BLaER1 (cell line): ENCODE measurements at regions not wholly inside any gene's neighbourhood (a gene's known extent, or its start where the extent isn't known, plus 50 kb on each side); places are given as distances from the start of the nearest gene placed in this dataset.
"Not testable (repeated sequence)": the region's sequence is repeated elsewhere in the genome, so short reads cannot be mapped to it uniquely, and the experiment has no call there.

Experiments used
- H3K27ac ChIP-seq: shearing (Covaris generic); formaldehyde crosslinking; 2 replicates; pipeline ENCODE4 v1.8.1; 2022
- H3K27me3 ChIP-seq: shearing (Covaris generic); formaldehyde crosslinking; 2 replicates; pipeline ENCODE4 v1.8.1; 2022
- H3K36me3 ChIP-seq: shearing (Covaris generic); formaldehyde crosslinking; 2 replicates; pipeline ENCODE4 v1.8.1; 2022
- H3K4me1 ChIP-seq: shearing (Covaris generic); formaldehyde crosslinking; 2 replicates; pipeline ENCODE4 v1.8.1; 2022
- H3K4me2 ChIP-seq: shearing (Covaris generic); formaldehyde crosslinking; 2 replicates; pipeline ENCODE4 v1.8.1; 2022
- H3K4me3 ChIP-seq: shearing (Covaris generic); formaldehyde crosslinking; 2 replicates; pipeline ENCODE4 v1.8.1; 2022
- H3K9ac ChIP-seq: shearing (Covaris generic); formaldehyde crosslinking; 2 replicates; pipeline ENCODE4 v1.8.1; 2022
- H3K9me3 ChIP-seq: shearing (Covaris generic); formaldehyde crosslinking; 2 replicates; pipeline ENCODE4 v1.8.1; 2022
- H4K20me1 ChIP-seq: shearing (Covaris generic); formaldehyde crosslinking; 2 replicates; pipeline ENCODE4 v1.8.1; 2022
- Cebpa-rat ChIP-seq: shearing (Covaris generic); IDR thresholded peaks from 2 replicates; pipeline ENCODE4 v1.8.1; 2022

- Histone ChIP-seq H3K9ac (no peak overlapping the region), H3K4me2 (no peak overlapping the region), H3K27me3 (no peaks in the 10 kb centered on the region), H3K9me3 (no peaks in the 10 kb centered on the region), H4K20me1 (no peaks in the 10 kb centered on the region), H3K27ac (no peak overlapping the region), H3K4me1 (no peaks in the 10 kb centered on the region), H3K36me3 (no peaks in the 10 kb centered on the region), H3K4me3 (no peak overlapping the region)
- no peak for TF ChIP-seq Cebpa-rat
Observed at GRCh38 chr2:167332358-167332757, 444.1 kb downstream of the XIRP2 start.

- H3K36me3 ChIP-seq, result no peaks in the 10 kb centered on the region
- H3K4me2 ChIP-seq, result no peak overlapping the region
- no peak overlapping the region for H3K27ac ChIP-seq
- H4K20me1 ChIP-seq, result no peaks in the 10 kb centered on the region
- no peak overlapping the region for H3K9ac ChIP-seq
- H3K4me3 ChIP-seq, result no peak overlapping the region
- H3K9me3 ChIP-seq, result no peaks in the 10 kb centered on the region
- H3K27me3 ChIP-seq, result no peaks in the 10 kb centered on the region
- no peaks in the 10 kb centered on the region for H3K4me1 ChIP-seq
- no peak for TF ChIP-seq Cebpa-rat
Observed at GRCh38 chr2:167331636-167332232, 443.5 kb downstream of the XIRP2 start.

- H3K9me3 ChIP-seq, H3K36me3 ChIP-seq, H3K4me2 ChIP-seq, H3K27ac ChIP-seq, H3K9ac ChIP-seq, H3K4me3 ChIP-seq, H4K20me1 ChIP-seq, H3K4me1 ChIP-seq, H3K27me3 ChIP-seq: not testable (repeated sequence)
Observed at GRCh38 chr2:167328808-167329207, 440.5 kb downstream of the XIRP2 start.

DNA sequence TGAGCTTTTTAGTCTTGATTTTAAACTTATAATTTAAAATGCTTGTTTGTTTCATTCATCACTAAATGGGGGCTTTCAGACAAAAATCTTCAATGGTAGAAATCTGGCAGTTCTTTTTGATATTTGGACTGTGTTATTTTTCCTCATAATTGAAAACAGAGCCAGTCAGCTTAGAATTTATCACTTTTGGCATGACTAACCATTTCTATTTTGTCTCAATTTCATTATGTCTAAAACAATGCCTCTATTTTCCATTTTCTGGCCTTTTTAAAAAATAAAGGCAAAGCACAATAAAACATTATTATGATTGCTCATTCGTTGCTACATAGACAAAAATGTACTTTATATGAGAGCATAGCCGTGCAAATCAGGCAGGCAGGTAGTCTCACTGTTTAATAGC lies 434.5 kb downstream of the XIRP2 start:
- Histone ChIP-seq H3K4me1 (no peaks in the 10 kb centered on the region), H3K4me2 (no peak overlapping the region), H3K9ac (no peak overlapping the region), H3K27me3 (no peaks in the 10 kb centered on the region), H3K4me3 (no peak overlapping the region), H3K27ac (no peak overlapping the region), H3K36me3 (no peaks in the 10 kb centered on the region), H4K20me1 (no peaks in the 10 kb centered on the region), H3K9me3 (no peaks in the 10 kb centered on the region)
- TF ChIP-seq Cebpa-rat, result no peak

GRCh38 chr2:167318581-167318980 lies 430.3 kb downstream of the XIRP2 start:
- no peaks in the 10 kb centered on the region for H3K9me3 ChIP-seq
- H3K27me3 ChIP-seq, result no peaks in the 10 kb centered on the region
- H3K4me3 ChIP-seq, result no peak overlapping the region
- H3K27ac ChIP-seq, result no peak overlapping the region
- TF ChIP-seq Cebpa-rat, result no peak
- H3K9ac ChIP-seq, result no peak overlapping the region
- H4K20me1 ChIP-seq, result no peaks in the 10 kb centered on the region
- H3K4me2 ChIP-seq, result no peak overlapping the region
- H3K4me1 ChIP-seq, result no peaks in the 10 kb centered on the region
- no peaks in the 10 kb centered on the region for H3K36me3 ChIP-seq

- Histone ChIP-seq H3K27me3 (no peaks in the 10 kb centered on the region), H4K20me1 (no peaks in the 10 kb centered on the region), H3K27ac (no peak overlapping the region), H3K4me3 (no peak overlapping the region), H3K4me1 (no peaks in the 10 kb centered on the region), H3K4me2 (no peak overlapping the region), H3K9ac (no peak overlapping the region), H3K9me3 (no peaks in the 10 kb centered on the region), H3K36me3 (no peaks in the 10 kb centered on the region)
- TF ChIP-seq Cebpa-rat, result no peak
Observed at GRCh38 chr2:167310442-167310841, 422.2 kb downstream of the XIRP2 start.
